ENCODE measurements at regions not wholly inside any gene's neighbourhood (a gene's known extent, or its start where the extent isn't known, plus 50 kb on each side); places are given as distances from the start of the nearest gene placed in this dataset.
"Not testable (repeated sequence)": the region's sequence is repeated elsewhere in the genome, so short reads cannot be mapped to it uniquely, and the experiment has no call there.

- Histone ChIP-seq H3K27me3 (replicated peaks; ENCODE audit: insufficient read depth) (no peaks in the 10 kb centered on the region), H3K4me1 (replicated peaks) (no peaks in the 10 kb centered on the region), H3K9me3 (no peaks in the 10 kb centered on the region), H3K27ac (no peak overlapping the region), H3K36me3 (no peaks in the 10 kb centered on the region), H3K4me3 (no peak overlapping the region)
- DNase-seq (ENCODE audit: low spot score) = no peak
- TF ChIP-seq CTCF (IDR thresholded peaks at IDR 0.05) = no peak
- no peak for TF ChIP-seq POLR2AphosphoS5 (IDR thresholded peaks at IDR 0.05)
- TF ChIP-seq POLR2A (IDR thresholded peaks at IDR 0.05) = no peak
- intact Hi-C loops (cut with DNase I) = no loop called here
These were observed 815.6 kb downstream of the SORCS1 start for GRCh38 chr10:106348933-106349332.

GRCh38 chr10:106347547-106347946, 817.0 kb downstream of the SORCS1 start:
- Histone ChIP-seq H3K27ac (no peak overlapping the region), H3K4me3 (no peak overlapping the region), H3K4me1 (replicated peaks) (no peaks in the 10 kb centered on the region), H3K9me3 (no peaks in the 10 kb centered on the region), H3K27me3 (replicated peaks; ENCODE audit: insufficient read depth) (no peaks in the 10 kb centered on the region), H3K36me3 (no peaks in the 10 kb centered on the region)
- DNase-seq (ENCODE audit: low spot score) = no peak
- WGBS = 59% methylated on average over 2 of the region's 2 CpGs
- TF ChIP-seq CTCF (IDR thresholded peaks at IDR 0.05) (no peak), POLR2AphosphoS5 (IDR thresholded peaks at IDR 0.05) (no peak), POLR2A (IDR thresholded peaks at IDR 0.05) (no peak)
- intact Hi-C loops (cut with DNase I) = no loop called here

GRCh38 chr10:106343539-106343938, 821.0 kb downstream of the SORCS1 start:
- H3K9me3 ChIP-seq; intact Hi-C loops (cut with DNase I); DNase-seq (ENCODE audit: low spot score); H3K4me3 ChIP-seq; H3K27ac ChIP-seq; H3K36me3 ChIP-seq; H3K27me3 ChIP-seq (replicated peaks; ENCODE audit: insufficient read depth); H3K4me1 ChIP-seq (replicated peaks): not testable (repeated sequence)
- WGBS = 84% methylated on average over 10 of the region's 10 CpGs

GRCh38 chr10:106341356-106341755, 823.1 kb downstream of the SORCS1 start:
- no peaks in the 10 kb centered on the region for H3K36me3 ChIP-seq
- no peak overlapping the region for H3K27ac ChIP-seq
- H3K4me3 ChIP-seq = no peak overlapping the region
- 65% methylated on average over 3 of the region's 3 CpGs for WGBS
- no peak for DNase-seq (ENCODE audit: low spot score)
- H3K27me3 ChIP-seq (replicated peaks; ENCODE audit: insufficient read depth) = no peaks in the 10 kb centered on the region
- no peaks in the 10 kb centered on the region for H3K9me3 ChIP-seq
- intact Hi-C loops (cut with DNase I) = no loop called here
- no peaks in the 10 kb centered on the region for H3K4me1 ChIP-seq (replicated peaks)
- TF ChIP-seq CTCF (IDR thresholded peaks at IDR 0.05) (no peak), POLR2AphosphoS5 (IDR thresholded peaks at IDR 0.05) (no peak), POLR2A (IDR thresholded peaks at IDR 0.05) (no peak)

GRCh38 chr10:106338486-106338885, 826.0 kb downstream of the SORCS1 start:
- TF ChIP-seq POLR2A (IDR thresholded peaks at IDR 0.05) = no peak
- no peaks in the 10 kb centered on the region for H3K36me3 ChIP-seq
- no peaks in the 10 kb centered on the region for H3K4me1 ChIP-seq (replicated peaks)
- no peaks in the 10 kb centered on the region for H3K27me3 ChIP-seq (replicated peaks; ENCODE audit: insufficient read depth)
- intact Hi-C loops (cut with DNase I) = no loop called here
- no peaks in the 10 kb centered on the region for H3K9me3 ChIP-seq
- WGBS = 33% methylated on average over 2 of the region's 2 CpGs
- H3K4me3 ChIP-seq = no peak overlapping the region
- DNase-seq (ENCODE audit: low spot score) = no peak
- H3K27ac ChIP-seq = no peak overlapping the region

- WGBS = 96% methylated on average over 5 of the region's 5 CpGs
- no peak for TF ChIP-seq POLR2A (IDR thresholded peaks at IDR 0.05)
- TF ChIP-seq POLR2AphosphoS5 (IDR thresholded peaks at IDR 0.05) = no peak
- no peak for TF ChIP-seq CTCF (IDR thresholded peaks at IDR 0.05)
- no peaks in the 10 kb centered on the region for H3K36me3 ChIP-seq
- no peak for DNase-seq (ENCODE audit: low spot score)
- intact Hi-C loops (cut with DNase I) = no loop called here
- no peaks in the 10 kb centered on the region for H3K4me1 ChIP-seq (replicated peaks)
- no peak overlapping the region for H3K27ac ChIP-seq
- H3K4me3 ChIP-seq = no peak overlapping the region
- no peaks in the 10 kb centered on the region for H3K27me3 ChIP-seq (replicated peaks; ENCODE audit: insufficient read depth)
- H3K9me3 ChIP-seq = no peaks in the 10 kb centered on the region
These were observed 827.6 kb downstream of the SORCS1 start for GRCh38 chr10:106336874-106337273.
